ENCODE measurements at regions not wholly inside any gene's neighbourhood (a gene's known extent, or its start where the extent isn't known, plus 50 kb on each side); places are given as distances from the start of the nearest gene placed in this dataset.

DNA sequence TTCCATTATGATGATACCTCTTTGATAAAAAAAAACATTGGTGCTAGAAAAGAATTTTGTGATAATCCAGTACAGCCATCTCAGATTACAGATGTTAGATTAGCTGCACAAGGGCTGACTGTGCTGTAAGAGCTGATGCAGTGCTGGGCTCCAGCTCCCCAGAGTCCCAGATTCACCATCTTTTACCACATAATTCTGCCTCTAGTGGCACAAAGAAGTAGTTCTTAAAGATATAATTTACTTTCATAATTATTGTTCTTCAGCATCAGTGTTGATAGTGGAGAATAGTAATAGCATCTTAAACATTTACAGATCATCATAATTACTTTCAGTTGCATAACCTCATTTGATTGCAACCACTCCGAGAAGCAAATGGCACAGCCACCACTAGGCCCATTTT, 262.1 kb downstream of the BRINP2 start:
- 100% methylated on average over 1 of the region's 1 CpG for WGBS (ENCODE audit: insufficient coverage)
- Histone ChIP-seq H3K27ac (ENCODE audit: low read length in 2 of 2) (no peak overlapping the region), H3K4me2 (replicated peaks; ENCODE audit: low read depth, low read length, poor library complexity, severe bottlenecking) (no peak overlapping the region), H3K9ac (ENCODE audit: low read length) (no peak overlapping the region), H3K9me3 (ENCODE audit: control extremely low read depth in 1 of 3, control insufficient read depth in 2 of 3, insufficient read depth in 1 of 3, low read length in 2 of 3) (no peaks in the 10 kb centered on the region), H3K4me1 (ENCODE audit: control insufficient read depth in 2 of 2, insufficient read depth in 2 of 2, low read length in 2 of 2) (no peaks in the 10 kb centered on the region), H3K27me3 (replicated peaks in 1 of 4; ENCODE audit: control extremely low read depth in 1 of 4, control insufficient read depth in 3 of 4, insufficient read depth in 4 of 4, low read length in 3 of 4) (no peaks in the 10 kb centered on the region), H2AFZ (ENCODE audit: insufficient read depth, low read depth, low read length, poor library complexity, severe bottlenecking) (no peak overlapping the region), H3K36me3 (replicated peaks in 1 of 2; ENCODE audit: control extremely low read depth in 1 of 2, control insufficient read depth in 1 of 2, extremely low read depth in 1 of 2, insufficient read depth in 2 of 2, low read length in 1 of 2) (no peaks in the 10 kb centered on the region), H3K4me3 (ENCODE audit: control extremely low read depth in 1 of 5, extremely low read depth in 1 of 5, insufficient read depth in 1 of 5, low read depth in 2 of 5, low read length in 4 of 5) (no peak overlapping the region), H4K20me1 (ENCODE audit: control insufficient read depth, insufficient read depth, low read length, poor library complexity, severe bottlenecking) (no peaks in the 10 kb centered on the region), H3K79me2 (ENCODE audit: control insufficient read depth, insufficient read depth, low read length) (no peaks in the 10 kb centered on the region)
- ChIA-PET POLR2A (no interaction called here), CTCF (no interaction called here)
- DNase-seq, result no peak
- Mint-ChIP-seq H3K9me3 (ENCODE audit: insufficient read depth) (no peaks in the 10 kb centered on the region), H3K27ac (no peak overlapping the region), H3K4me1 (no peaks in the 10 kb centered on the region), H3K4me3 (no peak overlapping the region), H3K27me3 (no peaks in the 10 kb centered on the region)
- TF ChIP-seq CTCF (IDR thresholded peaks at IDR 0.05), result no peak
- intact Hi-C loops (cut with micrococcal nuclease), result no loop called here
- ATAC-seq (ENCODE audit: low read depth), result no peak

GRCh38 chr1:177431123-177431522, 260.4 kb downstream of the BRINP2 start:
- TF ChIP-seq CTCF (IDR thresholded peaks at IDR 0.05), result no peak
- TF ChIP-seq EZH2 (IDR thresholded peaks at IDR 0.05; ENCODE audit: borderline replicate concordance, insufficient read depth, low read depth, low read length, poor library complexity, severe bottlenecking), result no peak
- no peaks in the 10 kb centered on the region for H3K9me3 ChIP-seq (ENCODE audit: control extremely low read depth in 1 of 3, control insufficient read depth in 2 of 3, insufficient read depth in 1 of 3, low read length in 2 of 3)
- H3K9ac ChIP-seq (ENCODE audit: low read length), result no peak overlapping the region
- H3K36me3 ChIP-seq (replicated peaks in 1 of 2; ENCODE audit: control extremely low read depth in 1 of 2, control insufficient read depth in 1 of 2, extremely low read depth in 1 of 2, insufficient read depth in 2 of 2, low read length in 1 of 2), result no peaks in the 10 kb centered on the region
- H3K4me2 ChIP-seq (replicated peaks; ENCODE audit: low read depth, low read length, poor library complexity, severe bottlenecking), result no peak overlapping the region
- ChIA-PET POLR2A (no interaction called here), CTCF (no interaction called here)
- no peaks in the 10 kb centered on the region for H3K27me3 ChIP-seq (replicated peaks in 1 of 4; ENCODE audit: control extremely low read depth in 1 of 4, control insufficient read depth in 3 of 4, insufficient read depth in 4 of 4, low read length in 3 of 4)
- no peak overlapping the region for H2AFZ ChIP-seq (ENCODE audit: insufficient read depth, low read depth, low read length, poor library complexity, severe bottlenecking)
- no peaks in the 10 kb centered on the region for H3K27me3 Mint-ChIP-seq
- no peaks in the 10 kb centered on the region for H3K4me1 ChIP-seq (ENCODE audit: control insufficient read depth in 2 of 2, insufficient read depth in 2 of 2, low read length in 2 of 2)
- H3K27ac Mint-ChIP-seq, result no peak overlapping the region
- H4K20me1 ChIP-seq (ENCODE audit: control insufficient read depth, insufficient read depth, low read length, poor library complexity, severe bottlenecking), result no peaks in the 10 kb centered on the region
- no peak overlapping the region for H3K27ac ChIP-seq (ENCODE audit: low read length in 2 of 2)
- no peak overlapping the region for H3K4me3 Mint-ChIP-seq
- 60% methylated on average over 1 of the region's 1 CpG for WGBS (ENCODE audit: insufficient coverage)
- intact Hi-C loops (cut with micrococcal nuclease), result no loop called here
- no peaks in the 10 kb centered on the region for H3K79me2 ChIP-seq (ENCODE audit: control insufficient read depth, insufficient read depth, low read length)
- DNase-seq (no peak), ATAC-seq (ENCODE audit: low read depth) (no peak)
- H3K4me3 ChIP-seq (ENCODE audit: control extremely low read depth in 1 of 5, extremely low read depth in 1 of 5, insufficient read depth in 1 of 5, low read depth in 2 of 5, low read length in 4 of 5), result no peak overlapping the region
- H3K4me1 Mint-ChIP-seq, result no peaks in the 10 kb centered on the region
- no peaks in the 10 kb centered on the region for H3K9me3 Mint-ChIP-seq (ENCODE audit: insufficient read depth)

Data from B cell (primary cell).